ENCODE measurements at regions not wholly inside any gene's neighbourhood (a gene's known extent, or its start where the extent isn't known, plus 50 kb on each side); places are given as distances from the start of the nearest gene placed in this dataset.
"Not testable (repeated sequence)": the region's sequence is repeated elsewhere in the genome, so short reads cannot be mapped to it uniquely, and the experiment has no call there.

DNA sequence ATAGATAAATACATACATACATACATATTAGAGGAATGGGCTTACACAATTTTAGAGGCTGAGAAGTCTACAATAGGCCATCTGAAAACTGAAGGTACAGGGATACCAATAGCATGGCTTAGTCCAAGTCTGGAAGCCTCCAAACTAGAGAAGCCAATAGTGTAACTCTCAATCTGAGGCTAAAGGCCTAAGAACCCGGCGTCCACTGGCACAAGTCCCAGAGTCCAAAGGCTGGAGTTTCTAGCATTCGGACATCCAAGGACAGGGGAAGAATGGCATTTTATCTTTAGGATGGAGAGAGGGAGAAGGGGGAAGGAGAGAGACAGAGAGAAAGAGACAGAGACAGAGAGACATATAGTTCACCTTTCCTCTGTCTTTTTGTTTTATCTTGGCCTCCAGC lies 63.7 kb upstream of the SYT4 start:
- no peak for DNase-seq

DNA sequence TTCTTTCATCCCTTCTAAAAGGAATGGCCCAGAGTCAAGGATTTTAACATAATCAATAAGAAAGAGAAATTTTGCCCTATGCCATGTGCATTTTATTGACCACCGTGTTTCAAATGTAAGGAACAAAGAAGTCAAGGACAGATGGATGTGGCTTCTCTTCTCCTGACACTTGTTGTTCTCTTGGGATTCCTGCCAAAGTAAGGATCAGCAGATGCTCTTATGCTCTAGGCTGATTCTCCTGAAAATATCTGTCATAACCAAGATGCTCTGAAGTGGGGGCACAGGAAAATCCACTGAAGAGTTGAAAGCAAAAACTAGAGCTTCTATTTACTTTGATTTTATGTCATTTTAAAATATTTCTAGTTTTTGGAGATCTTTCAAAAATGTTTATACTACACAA lies 72.9 kb upstream of the SYT4 start:
- no peak for DNase-seq

DNA sequence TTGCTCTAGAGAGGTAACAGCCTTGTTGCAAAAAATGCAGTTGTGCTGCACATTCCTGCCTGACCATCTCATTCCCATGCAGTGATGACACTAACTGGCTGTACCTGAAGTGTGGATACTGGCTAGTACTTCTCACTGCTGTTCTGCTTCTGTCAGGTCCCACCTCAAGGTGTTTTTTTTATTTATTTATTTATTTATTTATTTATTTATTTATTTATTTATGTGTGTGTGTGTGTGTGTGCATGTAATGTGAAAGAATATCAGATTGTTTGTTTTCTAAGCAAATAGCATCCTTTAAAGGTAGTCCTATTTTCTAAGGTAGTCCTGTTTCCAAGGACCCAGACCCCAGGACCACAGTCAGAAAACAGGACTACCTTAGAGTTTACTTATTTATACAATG lies 87.2 kb upstream of the SYT4 start:
- no peak for DNase-seq

DNA sequence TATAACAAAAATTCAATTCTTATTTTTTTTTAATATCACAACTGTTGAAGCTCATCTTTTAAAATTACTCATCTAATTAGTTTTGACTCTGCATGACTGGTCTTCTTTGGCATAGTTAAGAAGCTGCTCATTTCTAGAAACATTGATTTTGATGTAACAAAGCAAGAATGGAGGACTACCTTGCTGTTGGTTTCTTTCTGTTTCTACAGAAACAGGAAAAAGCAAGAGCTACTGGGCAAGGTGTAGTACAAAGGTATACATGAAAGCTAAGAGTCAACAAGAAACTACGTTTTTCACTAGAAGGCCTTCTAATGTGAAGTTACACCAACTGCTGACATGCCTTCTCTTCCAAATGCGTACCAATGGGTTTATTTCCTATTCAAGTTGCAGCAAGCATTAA lies 90.6 kb upstream of the SYT4 start:
- DNase-seq: no peak

DNA sequence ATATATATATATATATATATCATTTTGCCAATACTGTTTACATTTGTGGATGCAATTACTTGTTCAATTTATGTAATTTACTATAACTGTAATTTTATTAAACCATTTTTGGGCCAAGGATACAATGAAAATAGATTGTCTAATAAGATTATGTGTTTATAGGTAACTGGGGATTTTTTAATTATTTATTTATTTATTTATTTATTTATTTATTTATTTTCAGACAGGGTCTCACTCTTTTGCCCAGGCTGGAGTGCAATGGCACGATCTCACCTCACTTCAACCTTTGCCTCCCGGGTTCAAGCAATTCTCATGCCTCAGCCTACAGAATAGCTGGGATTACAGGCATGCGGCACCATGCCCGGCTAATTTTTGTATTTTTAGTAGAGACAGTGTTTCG lies 92.0 kb upstream of the SYT4 start:
- DNase-seq: not testable (repeated sequence)

DNA sequence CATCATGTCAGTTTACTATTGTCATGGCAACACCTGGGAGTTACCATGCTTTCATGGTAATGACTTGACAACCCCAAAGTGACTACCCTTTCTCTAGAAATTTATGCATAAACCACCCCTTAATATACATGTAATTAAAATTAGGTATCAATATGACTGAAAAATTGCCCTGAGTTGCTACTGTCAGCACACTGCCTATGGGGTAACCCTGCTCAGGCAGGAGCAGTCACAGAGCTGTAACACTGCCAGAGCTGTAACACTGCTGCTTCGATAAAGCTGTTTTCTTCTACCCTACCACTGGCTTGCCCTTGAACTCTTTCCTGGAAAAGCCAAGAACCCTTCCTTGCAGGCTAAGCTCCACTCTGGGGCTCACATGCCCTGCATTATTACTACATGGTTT lies 95.5 kb upstream of the SYT4 start:
- DNase-seq: no peak

DNA sequence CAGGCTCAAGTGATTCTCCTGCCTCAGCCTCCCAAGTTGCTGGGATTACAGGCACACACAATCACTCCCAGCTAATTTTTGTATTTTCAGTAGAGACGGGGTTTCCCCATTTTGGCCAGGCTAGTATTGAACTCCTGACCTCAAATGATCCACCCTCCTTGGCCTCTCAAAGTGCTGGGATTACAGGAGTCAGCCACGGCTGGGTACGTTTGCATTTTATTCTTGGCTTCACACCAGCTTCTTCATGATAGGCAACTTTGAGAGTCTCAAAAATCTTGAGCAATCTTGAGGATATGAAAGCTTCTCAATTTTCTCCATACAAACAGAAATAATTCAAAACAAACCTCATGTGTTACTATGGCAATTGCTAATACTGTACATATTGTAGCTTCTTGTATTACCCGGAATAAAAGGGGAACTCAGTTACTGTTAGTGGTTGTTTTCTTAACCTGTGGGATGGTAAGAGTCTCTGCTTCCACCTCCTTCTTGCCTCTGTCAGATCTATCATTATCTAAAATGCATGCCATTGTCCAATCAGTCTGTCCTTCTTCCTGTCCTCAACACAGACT lies 102.9 kb upstream of the SYT4 start:
- no peak for DNase-seq

DNA sequence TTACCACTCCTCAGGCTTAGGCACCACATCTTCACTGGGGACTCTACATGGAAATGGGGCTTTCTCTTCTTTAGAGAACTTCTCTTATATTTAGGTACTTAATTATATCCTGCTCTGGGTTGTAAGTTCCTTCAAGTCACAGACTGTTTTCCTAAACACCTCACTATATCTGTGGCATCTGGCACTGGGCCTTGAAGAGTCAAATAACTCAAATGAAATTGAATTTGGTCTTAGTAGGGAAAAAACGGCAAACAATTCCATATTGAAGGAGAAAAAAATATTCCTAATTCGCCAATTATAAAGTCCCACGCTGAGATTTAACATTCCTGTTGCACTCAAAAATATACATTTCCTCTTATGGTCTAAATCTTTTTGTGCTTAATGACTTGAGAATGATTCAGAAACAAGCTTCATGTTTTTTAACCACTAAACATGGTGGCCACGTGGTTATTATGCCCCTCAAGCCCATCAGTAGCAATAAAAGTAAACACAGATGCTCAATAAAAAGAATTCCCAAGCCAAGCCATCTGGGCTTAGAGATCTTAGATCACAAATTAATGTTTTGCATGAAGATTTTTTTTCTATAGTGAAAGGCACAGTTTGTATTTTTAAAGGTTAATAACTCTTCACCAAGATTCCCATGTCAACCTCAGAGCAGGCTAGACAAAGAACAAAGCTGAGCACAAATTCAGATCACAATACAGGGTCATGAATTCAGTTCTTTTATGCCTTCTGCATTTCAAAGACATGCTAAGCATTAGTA lies 105.5 kb upstream of the SYT4 start:
- DNase-seq: no peak

DNA sequence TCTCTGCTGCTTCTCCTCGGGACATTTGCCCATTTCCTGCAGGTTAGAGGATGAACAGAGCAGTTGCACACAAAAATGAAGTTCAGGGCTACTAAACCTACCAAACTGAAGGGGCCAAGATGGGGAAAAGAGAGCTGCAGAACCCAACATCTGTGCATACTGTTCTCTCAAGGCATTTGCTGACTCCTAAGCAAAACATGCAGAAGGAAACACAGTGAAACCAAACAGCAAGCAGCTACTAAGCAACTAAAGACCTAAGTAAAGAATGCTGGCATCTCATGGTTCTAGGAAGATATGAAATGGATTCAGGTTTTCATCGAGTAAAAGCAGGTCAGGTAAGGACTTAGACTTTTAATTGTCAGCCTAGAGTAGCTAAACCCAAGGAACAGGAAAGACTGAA lies 111.9 kb upstream of the SYT4 start:
- DNase-seq: no peak

DNA sequence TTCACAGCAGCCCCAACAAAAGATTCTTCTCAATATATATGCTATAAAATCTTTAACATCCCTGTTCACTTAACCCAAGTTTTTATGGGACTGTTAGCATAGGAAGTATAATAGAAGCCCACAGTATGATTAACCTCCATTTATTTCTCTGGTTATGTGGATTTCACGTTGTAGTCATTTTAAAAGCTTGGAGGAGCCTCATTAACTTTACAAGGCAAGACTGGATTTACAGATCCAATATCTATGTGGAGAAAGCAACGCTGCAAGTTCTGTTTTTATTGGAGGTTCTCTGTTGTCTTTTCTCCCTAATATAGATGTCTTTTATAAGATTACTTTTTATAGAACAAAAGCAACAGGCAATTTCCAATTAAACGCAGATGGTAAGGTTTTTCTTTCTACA lies 114.9 kb upstream of the SYT4 start:
- no peak for DNase-seq

DNA sequence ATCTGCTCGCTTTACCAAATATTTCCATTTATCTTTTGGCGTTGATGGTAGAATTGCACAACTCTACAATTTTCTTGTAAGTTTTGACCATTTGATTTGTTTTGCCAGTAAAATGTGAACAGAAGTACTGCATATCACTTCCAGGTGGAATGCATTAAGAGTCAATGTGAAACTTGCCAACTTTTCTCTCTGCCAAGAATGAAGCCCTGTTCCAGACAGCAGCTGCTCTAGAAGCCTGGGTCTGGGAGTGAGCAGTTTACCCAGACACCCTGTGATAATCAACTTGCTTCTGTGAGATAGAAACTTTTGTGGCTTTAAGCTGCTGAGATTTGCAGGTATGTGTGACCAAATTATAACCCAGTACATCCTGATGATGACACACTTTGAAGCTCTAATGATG lies 115.9 kb upstream of the SYT4 start:
- DNase-seq: no peak

DNA sequence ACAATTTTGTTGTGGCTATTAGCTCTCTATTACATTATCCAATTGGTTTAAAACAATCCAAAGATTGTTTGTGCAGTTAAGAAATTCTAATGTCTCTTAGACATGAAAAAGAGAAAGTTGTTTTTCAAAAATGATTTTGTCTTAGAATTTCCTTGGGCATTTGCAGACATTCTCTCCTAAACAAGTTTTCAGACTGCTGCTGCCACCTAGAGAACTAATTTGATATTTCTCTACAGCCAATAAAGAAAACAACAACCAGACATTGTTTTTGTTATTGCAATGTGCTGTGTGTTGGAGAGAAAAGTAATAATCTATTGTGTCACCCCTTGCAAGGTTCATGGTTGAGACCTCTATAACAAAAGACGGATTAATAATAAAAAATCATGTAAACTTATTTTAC lies 119.0 kb upstream of the SYT4 start:
- no peak for DNase-seq

DNA sequence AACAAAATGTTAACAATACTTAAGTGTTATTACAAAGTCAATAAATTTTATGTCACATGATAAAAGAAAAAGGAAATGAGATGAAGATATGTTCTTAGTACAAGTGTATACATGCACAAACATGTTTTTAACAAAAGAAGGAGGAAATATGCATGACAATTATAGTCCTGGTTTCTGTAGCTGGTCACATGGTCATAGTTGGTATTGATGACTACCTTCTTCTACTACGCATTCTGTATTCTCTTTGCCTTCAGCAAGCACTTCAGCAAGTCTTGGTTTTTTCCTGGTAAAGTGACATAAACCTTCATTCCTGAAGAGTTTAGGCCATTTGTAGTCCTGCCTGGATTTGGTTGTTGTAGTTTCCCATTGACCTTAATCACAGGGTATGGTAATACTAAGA lies 121.3 kb upstream of the SYT4 start:
- no peak for DNase-seq

DNA sequence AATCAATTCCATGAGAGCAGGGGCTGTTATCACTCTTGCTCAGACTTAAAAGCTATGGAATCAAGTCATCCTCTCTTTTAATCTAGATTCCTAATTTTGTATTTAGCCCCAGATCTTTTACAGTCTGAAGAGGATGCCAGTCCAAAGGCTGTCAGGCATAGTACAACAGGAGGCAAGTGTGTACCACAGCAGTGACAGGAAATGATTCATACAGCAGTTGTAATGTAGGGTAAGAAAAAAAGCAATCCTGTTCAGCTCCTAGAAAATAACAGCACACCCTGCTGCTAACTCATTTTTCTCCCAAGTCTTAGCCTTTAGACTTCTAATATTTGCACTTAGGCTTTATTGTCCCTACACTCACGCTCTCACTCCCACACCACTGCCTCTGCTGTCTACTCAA lies 127.8 kb upstream of the SYT4 start:
- DNase-seq: no peak

DNA sequence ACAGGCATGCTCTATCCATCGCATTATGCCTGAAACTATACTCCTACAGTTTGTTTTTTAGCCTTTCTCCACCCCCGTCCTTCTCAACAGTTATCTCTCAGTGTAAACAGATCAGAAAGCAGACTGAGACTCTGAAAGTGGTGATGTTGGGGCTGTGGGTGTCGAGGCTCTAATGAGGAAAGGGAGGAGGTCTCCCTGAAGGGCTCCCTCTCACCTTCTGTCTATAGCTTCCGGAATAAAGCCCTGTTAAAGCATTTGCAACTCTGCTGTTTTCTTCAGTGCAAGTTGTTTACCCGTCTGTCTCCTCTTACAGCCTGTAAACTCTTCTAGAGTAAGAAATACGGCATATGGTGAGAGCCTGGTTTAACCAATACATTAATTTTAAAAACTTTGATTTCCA lies 136.7 kb upstream of the SYT4 start:
- no peak for DNase-seq

DNA sequence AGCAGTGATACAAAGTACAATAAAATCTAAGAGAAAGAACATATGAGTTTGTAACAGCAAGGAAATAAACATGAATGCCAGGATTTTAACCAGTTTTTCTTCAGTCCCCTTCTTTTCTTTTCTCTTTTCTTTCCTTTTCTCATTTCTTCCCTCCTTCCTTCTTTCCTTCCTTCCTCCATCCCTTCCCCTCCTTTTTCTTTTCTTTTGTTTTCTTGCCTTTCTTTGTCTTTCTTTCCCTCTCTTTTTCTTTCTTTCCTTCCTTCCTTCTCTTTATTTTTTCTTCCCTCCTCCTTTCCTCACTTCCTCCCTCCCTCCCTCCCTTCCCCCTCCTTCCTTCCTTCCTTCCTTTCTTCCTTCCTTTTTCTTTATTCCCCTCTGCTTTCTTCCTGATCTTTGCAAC lies 142.8 kb upstream of the SYT4 start:
- DNase-seq: no peak

DNA sequence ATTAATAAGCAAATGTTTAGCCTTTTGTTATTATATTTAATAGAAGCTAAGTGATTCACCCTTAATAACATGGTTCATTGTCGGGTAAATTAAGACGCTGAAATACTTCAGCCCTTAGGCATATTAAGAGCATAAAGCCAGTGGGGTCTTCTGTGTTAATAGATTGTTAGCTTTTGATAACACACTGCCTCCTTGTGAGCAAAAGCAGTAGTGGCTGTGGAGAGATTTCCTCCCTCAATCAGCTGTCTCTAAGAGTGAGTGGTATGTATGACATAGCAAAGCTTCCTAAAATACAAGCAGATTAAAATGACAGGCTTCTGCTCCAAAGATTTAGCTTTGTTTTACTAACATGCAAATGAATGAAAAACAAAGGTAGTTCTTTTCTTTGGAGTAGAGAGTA lies 143.7 kb upstream of the SYT4 start:
- no peak for DNase-seq

DNA sequence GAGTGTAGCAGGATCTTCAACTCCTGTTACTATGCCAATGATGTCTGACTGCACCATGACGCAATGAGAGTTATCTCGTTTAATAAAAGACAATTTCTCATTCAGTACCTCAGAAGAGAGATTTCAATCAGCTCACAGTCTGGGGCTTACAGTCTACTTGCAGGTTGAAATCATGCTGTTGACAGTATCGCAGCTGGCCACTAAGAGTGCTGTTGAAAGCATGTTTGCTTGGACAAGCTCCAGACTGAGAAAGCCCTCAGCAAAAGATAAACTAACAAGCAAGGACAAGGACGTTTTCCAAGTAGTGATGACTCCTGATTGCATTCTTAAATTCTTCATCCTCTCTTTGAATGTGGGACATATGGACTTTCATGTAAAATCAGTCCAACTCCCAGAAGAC lies 145.2 kb upstream of the SYT4 start:
- DNase-seq: peak; percentile 12 to 23

DNA sequence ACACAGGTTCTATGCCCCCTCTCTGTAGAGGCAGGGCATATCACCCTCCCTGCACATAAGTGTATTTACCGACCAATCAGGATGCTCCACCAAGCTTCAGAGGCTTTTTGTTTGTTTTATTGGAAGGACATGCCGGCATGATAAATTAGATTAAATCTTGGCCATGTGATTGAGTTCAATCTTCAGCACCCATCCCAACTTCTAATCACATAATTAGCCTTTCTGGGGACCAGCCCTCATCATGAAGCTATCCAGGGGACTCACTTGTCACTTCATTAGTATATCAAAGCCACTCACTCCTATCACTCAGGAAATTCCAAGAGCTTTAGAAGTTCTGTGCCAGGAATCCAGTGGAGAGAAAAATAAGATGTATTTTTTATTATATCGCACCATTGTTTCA lies 158.6 kb upstream of the SYT4 start:
- DNase-seq: peak; percentile 65 to 68

DNA sequence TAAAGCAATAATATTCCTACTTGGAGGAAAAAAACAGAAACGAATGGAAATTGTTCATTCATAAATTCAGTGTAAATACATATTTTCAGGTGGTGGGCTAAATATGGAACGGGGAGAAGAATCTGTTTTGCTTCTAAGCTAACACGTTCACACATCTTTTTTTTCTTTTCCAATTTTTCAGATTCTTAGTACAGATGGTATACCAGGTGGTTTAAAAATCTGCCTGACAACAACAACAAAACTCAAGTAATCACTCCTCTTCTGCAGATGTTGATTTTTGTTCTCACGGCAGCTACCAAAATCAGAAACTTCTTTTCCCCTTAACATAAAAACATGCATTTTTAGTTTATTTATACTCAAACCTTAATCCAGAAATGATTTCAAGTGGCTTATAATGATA lies 164.8 kb upstream of the SYT4 start:
- no peak for DNase-seq

DNA sequence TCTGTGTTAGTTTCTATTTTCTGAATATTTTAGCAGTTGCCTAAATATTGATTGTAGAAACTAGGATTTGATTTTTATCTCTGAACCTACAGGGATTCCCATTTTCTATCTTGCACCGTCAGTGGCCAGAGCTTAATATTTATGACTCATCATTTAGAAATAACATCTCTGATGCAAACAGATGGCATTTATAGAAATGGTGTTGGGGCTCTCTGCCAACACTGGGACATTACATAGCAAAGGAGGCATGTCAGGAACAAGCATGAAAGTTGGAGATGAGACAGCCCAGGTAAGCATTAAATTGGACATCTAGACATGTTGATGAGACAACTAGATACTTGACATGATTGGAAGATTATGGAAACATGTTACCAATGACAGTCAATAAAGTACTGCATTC lies 165.3 kb upstream of the SYT4 start:
- no peak for DNase-seq

DNA sequence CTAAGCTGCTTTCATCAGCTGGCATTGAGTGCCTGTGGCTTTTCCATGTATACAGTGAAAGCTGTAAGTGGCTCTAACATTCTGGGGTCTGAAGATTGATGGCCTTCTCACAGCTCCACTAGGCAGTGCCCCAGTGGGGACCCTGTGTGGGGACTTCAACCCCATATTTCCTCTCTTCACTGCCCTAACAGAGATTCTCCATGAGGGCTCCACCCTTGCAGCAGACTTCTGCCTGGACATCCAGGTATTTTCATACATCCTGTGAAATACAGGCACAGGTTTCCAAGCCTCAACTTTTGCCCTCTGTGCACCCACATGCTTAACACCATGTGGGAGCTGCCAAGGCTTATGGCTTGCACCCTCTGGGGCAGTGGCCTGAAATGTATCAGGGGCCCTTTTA lies 188.2 kb upstream of the SYT4 start:
- DNase-seq: no peak

DNA sequence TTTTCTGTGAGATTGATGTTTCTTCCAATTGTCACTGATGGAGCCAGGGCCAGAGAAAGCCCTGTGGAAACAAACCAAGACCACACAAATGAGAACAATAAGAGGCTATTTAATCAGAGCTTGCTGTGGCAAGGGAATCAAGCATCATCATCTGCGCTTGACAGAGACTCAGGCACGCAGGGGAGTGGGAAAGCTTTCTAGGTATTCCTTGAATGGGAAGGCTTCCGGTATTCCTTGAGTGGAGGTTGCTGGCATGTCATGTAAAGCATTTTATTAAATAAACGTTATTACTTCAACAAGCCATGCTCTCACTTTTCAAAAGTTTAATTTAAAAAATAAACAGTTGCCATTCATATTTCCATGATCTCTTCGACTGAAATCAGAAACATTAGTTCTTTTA lies 194.6 kb upstream of the SYT4 start:
- DNase-seq: no peak

DNA sequence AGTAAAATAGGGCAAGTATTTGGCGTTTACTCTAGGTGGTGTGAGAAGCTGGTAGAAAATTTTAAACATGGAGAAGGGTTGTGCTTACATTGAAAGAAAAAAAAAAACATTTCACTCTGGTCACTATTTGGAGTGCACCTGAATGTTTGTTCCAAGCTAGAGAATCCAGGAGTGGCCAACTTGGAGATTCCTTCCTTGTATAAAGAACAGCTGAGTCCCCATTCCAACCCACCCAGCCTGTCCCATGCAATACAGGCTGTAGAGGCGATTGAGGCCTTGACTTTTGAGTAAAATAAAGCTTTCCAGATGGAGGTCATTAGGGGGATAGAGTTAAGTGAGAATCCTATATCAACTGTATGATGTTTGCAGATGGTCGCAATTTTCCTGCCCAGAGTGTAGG lies 203.8 kb upstream of the SYT4 start:
- DNase-seq: no peak

All from right lung (tissue), 2 donors.